ENCODE measurements at regions not wholly inside any gene's neighbourhood (a gene's known extent, or its start where the extent isn't known, plus 50 kb on each side); places are given as distances from the start of the nearest gene placed in this dataset.

DNA sequence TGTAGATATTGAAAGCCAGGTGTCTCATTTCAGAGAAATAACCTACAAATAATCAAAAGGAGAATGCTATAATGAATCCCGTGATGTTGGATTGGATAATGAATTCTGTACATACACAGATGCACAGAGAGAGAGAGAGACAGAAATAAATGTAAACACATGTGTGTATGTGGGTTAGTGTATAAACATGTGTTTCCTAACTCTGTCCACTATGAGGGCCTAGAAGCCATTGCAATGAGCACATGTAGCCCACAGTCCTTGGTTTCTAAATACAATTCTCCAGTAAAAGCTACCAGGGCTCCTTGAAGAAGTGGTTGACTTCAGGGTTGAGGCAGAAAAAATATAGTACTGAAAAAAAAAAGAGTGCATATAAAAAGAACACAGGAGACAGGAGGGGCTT lies 109.5 kb downstream of the INHBB start:
- no peak for DNase-seq (ENCODE audit: low read depth in 2 of 2)

DNA sequence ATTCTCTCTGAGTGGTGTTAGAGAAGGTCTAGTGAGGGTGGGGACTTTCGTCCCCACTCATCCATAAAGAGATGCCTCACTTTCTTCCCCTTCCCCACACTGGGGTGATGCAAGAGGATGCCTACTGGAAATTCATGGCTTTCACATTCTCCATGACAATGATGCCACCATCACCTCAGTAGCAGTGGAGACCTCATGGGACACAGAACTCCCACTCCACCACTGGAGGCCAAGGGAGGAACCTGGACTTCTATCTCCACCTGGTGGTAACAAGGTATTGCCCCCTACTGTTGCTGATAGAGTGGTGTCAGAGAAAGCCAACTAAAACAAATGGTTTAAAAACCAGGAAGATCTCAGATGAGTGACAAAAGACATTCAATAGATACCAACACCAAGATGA lies 110.9 kb downstream of the INHBB start:
- DNase-seq (ENCODE audit: low read depth in 2 of 2), result no peak

DNA sequence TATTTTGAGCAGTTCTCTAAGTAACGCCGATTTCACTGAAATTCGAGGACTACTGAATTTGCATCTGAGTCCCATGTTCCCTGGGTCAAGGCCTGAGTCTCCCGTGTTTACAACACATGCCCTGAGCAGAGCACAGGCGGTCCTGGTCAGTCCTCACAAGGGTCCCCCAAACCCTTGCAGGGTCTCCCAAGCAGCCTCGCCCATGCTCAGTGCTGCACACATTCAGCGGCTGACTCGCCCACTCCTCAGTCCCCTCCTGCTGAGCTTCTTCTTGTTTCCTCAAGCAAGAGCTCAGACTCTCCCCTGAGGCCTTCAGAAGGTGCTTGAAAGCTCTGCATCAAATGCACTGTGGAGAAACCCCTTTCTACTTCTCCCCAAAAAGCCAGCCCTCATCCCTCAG lies 114.6 kb downstream of the INHBB start:
- no peak for DNase-seq (ENCODE audit: low read depth in 2 of 2)

GRCh38 chr2:120461092-120461491 lies 115.2 kb downstream of the INHBB start:
- no peak for DNase-seq (ENCODE audit: low read depth in 2 of 2)

- DNase-seq (ENCODE audit: low read depth in 2 of 2), result no peak
These were observed 115.9 kb downstream of the INHBB start for GRCh38 chr2:120461546-120462537.

- no peak for DNase-seq (ENCODE audit: low read depth in 2 of 2)
These were observed 117.6 kb downstream of the INHBB start for GRCh38 chr2:120463527-120463926.

- DNase-seq (ENCODE audit: low read depth in 2 of 2), result no peak
These were observed 118.1 kb downstream of the INHBB start for GRCh38 chr2:120463996-120464395.

DNA sequence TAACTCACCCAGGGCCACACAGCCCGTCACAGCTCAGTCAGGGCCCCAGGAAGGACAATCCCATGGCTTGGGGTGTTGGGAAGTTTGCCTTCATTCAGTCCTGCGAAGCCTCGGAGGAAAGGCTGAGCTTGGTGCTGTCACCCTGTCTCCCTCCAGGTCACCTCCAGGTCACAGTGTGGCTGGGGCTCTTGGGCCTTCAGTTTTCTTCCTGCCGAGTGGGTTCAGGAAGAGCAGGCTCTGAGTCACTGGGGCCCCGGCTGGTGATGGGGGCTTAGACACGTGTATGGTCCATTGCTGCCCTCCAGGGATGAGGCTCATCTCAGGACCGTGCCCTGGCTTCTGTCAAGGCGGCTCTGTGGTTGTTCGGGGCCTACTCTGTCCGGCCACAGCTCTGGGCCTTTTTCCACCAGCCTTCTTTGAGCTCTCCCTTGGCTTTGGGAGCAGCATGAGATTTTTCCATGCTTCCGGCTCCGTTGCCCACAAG lies 118.6 kb downstream of the INHBB start:
- no peak for DNase-seq (ENCODE audit: low read depth in 2 of 2)

GRCh38 chr2:120465012-120465700 lies 119.2 kb downstream of the INHBB start:
- no peak for DNase-seq (ENCODE audit: low read depth in 2 of 2)

DNA sequence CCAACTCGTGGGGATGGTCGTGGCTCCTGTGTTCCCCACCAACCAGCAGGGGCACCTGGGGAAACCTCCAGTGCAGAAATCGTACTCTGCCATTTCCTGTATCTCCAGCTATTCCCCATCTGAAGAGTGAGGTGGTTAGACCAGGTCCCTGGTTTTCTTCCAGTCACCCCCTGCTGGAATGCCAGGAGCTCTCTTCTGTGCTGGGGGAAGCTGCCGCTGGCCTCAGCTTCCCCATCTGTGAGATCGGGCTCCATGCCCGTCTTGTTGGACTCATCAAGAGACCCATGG lies 119.7 kb downstream of the INHBB start:
- no peak for DNase-seq (ENCODE audit: low read depth in 2 of 2)

DNA sequence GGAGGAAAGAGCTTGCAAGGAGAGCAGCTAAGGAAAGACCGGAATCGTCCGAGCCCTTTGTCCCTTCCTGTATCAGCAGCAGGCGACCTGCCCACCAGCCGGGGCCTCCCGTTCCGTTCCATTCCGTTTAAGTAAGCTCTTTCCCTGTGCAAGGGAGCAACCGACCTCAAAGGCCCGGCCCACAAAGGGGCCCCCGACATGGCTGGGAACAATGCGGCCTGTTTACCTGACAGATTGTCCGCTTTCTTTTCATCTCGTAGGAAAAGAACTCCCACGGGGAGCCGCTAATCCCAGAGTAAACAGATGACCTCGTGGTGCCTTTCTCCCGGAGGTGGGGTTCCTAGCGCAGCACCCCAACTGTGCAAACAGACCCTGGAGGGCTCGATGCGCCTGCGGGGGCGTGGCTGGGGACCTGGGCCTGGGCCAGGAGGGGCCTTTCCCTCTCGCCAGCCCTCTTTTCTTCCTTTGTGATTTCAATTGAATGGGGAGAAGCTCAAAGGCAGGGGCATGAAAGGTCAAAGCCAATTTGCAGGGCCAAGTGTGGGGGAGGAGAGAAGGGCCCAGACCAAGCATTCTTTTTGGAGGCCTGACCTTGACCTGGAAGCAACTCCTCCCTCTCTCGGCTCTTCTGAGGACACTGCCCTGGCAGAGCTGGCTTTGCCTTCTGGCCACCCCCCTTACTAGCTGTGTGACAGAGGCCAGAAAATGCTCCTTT lies 120.2 kb downstream of the INHBB start:
- DNase-seq (ENCODE audit: low read depth in 2 of 2), result no peak

- no peak for DNase-seq (ENCODE audit: low read depth in 2 of 2)
These were observed 120.7 kb downstream of the INHBB start for GRCh38 chr2:120466704-120467054.

- DNase-seq (ENCODE audit: low read depth in 2 of 2), result no peak
These were observed 122.2 kb downstream of the INHBB start for GRCh38 chr2:120468136-120468535.

- DNase-seq (ENCODE audit: low read depth in 2 of 2), result no peak
These were observed 123.5 kb downstream of the INHBB start for GRCh38 chr2:120469426-120469825.

DNA sequence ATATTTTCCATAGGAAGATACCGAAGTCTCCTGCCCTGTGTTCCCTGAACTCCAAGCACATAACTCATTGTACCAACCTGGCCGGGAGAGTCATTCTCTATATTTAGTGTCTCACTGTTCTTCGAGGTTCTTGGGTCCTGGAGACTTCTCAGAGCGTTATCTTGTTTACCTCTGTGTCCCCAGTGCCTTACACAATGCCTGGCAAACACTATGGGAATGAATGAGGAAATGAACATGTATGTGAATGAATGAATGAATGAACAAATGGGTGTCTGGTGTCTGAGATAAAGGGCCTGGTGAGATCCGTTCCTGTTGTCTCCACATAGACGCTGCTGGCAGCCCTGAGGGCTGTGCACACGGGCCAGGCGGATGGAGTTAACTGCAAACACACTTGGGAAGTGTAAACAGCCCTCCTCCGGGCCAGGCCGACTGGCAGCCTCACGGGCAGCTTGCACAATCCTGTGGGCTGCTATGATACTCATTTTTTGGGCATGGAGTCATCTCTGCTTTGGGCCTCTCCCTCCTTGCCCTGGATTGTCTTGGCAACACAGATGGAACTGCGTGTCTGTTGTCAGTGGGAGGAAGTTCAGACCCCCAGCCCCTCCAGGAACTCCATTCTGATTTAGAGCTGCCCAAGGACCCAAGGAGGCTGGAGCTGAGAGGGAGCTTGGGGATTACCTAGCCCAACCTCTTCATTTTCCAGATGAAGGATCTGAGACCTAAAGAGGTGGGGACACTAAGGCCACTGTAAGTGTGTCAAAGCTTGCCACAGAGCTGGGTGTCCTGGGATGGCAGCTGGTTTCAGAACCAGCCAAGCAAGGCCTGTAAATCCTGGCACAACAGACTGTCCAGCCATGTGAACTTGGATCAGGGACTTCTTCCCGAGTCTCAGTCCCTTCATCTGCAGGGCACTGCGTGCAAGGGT lies 124.4 kb downstream of the INHBB start:
- no peak for DNase-seq (ENCODE audit: low read depth in 2 of 2)

GRCh38 chr2:120471166-120471565 lies 125.2 kb downstream of the INHBB start:
- DNase-seq (ENCODE audit: low read depth in 2 of 2), result no peak

GRCh38 chr2:120472031-120472430 lies 126.1 kb downstream of the INHBB start:
- DNase-seq (ENCODE audit: low read depth in 2 of 2), result no peak

DNA sequence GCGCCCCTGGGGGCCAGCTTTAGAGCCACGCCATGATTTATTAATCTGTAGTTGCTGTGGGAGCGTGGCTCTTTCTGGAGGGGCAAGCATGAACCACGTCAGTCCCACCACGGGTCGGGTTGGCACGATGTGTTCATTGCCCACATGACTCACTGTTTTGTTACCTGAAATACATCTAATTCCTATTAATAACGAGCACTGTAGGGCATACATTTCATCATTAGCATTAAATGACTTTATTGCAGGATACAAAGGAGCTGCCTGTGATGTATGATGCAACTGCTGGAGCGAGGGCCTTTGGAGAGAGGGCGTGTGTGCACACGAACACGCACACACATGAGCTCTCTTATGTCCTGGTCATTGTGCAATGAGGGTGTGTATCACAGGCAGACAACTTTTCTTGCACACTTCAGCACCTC lies 127.0 kb downstream of the INHBB start:
- DNase-seq (ENCODE audit: low read depth in 2 of 2), result no peak

GRCh38 chr2:120473522-120474271 lies 127.8 kb downstream of the INHBB start:
- no peak for DNase-seq (ENCODE audit: low read depth in 2 of 2)

GRCh38 chr2:120474486-120474885 lies 128.6 kb downstream of the INHBB start:
- no peak for DNase-seq (ENCODE audit: low read depth in 2 of 2)

- DNase-seq (ENCODE audit: low read depth in 2 of 2), result no peak
These were observed 130.2 kb downstream of the INHBB start for GRCh38 chr2:120476141-120476540.

Data from stimulated activated CD4-positive, alpha-beta T cell treated with anti-CD3 and anti-CD28 coated beads, Interleukin-1b, Interleukin-23, amount 100 ng/mL, for 1 hour (primary cell).